ENCODE measurements at regions not wholly inside any gene's neighbourhood (a gene's known extent, or its start where the extent isn't known, plus 50 kb on each side); places are given as distances from the start of the nearest gene placed in this dataset.

DNA sequence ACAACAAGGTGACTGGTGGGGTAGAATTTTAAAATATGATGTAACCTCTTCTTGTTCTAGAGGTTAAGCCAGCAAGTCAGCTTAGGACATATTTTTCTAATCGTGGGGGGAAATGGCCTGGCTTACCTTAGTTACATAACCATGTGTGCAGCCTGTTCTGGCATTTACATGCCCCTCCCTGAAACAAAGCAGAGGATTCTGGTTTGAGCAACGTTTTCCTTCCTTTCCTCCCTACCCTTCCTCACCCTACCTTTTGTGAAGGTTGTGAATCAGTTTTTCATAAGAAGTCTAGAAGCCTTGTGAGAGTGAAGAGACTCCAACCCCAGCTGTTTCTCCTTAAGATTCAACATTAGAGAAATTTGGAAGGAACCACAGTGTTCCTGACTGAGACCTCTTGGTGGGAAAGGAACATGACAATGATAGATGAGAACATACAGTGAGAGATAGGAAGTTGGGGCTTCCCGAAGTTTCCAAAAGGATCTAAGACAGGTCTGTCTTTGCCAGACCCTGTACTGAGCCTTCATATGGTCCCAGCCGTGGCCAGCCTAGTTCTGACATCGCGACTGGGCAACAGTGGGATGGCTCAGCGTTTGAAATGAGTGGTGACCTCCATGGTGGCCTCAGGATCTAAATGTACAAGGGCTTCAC is 365.2 kb downstream of the SPATA31D1 start:
- no peak overlapping the region for H3K4me2 ChIP-seq (ENCODE audit: low read depth, low read length, poor library complexity, severe bottlenecking)
- no peaks in the 10 kb centered on the region for H3K9me2 ChIP-seq (replicated peaks; ENCODE audit: insufficient read depth, low read length)
- no peaks in the 10 kb centered on the region for H3K79me2 ChIP-seq (ENCODE audit: low read length)
- H3K4me3 ChIP-seq (ENCODE audit: low read length) = no peak overlapping the region
- H3K36me3 ChIP-seq (ENCODE audit: insufficient read depth, low read length) = no peaks in the 10 kb centered on the region
- peaks cover 42% of the 10 kb centered on the region for H3K9me3 ChIP-seq (ENCODE audit: low read length)
- H3K27me3 ChIP-seq (ENCODE audit: low read length) = no peaks in the 10 kb centered on the region
- no peaks in the 10 kb centered on the region for H4K20me1 ChIP-seq (ENCODE audit: insufficient read depth, low read depth, low read length)
- H3K9ac ChIP-seq (ENCODE audit: low read length) = no peak overlapping the region
- no peak overlapping the region for H2AFZ ChIP-seq (ENCODE audit: low read length)
- no peak for DNase-seq
- no peak overlapping the region for H3K27ac ChIP-seq (ENCODE audit: low read length)
- H3K4me1 ChIP-seq (ENCODE audit: low read length) = no peaks in the 10 kb centered on the region

DNA sequence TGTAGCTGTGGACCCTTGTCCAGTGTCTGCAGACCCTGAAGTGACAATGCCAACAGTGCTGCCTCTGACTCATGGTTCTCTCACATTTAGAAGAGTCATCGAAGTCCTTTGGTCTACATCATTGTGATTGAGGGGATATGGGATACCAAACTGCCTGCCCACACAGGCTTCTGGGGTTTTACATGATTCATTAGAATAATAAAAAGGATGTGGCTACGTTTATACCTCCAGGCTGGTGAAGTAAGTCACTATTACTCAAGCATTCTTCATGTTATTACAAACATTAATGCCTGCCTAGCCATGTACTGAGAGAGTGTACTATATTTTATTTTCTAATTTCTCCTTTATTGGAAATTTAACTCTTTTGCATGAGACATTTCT is 365.7 kb downstream of the SPATA31D1 start:
- H3K27ac ChIP-seq (ENCODE audit: low read length) = no peak overlapping the region
- no peaks in the 10 kb centered on the region for H3K4me1 ChIP-seq (ENCODE audit: low read length)
- no peak overlapping the region for H3K4me2 ChIP-seq (ENCODE audit: low read depth, low read length, poor library complexity, severe bottlenecking)
- no peaks in the 10 kb centered on the region for H3K36me3 ChIP-seq (ENCODE audit: insufficient read depth, low read length)
- no peak overlapping the region for H2AFZ ChIP-seq (ENCODE audit: low read length)
- no peak overlapping the region for H3K4me3 ChIP-seq (ENCODE audit: low read length)
- no peaks in the 10 kb centered on the region for H3K27me3 ChIP-seq (ENCODE audit: low read length)
- H3K9me2 ChIP-seq (replicated peaks; ENCODE audit: insufficient read depth, low read length) = no peaks in the 10 kb centered on the region
- no peaks in the 10 kb centered on the region for H4K20me1 ChIP-seq (ENCODE audit: insufficient read depth, low read depth, low read length)
- no peak overlapping the region for H3K9ac ChIP-seq (ENCODE audit: low read length)
- no peaks in the 10 kb centered on the region for H3K79me2 ChIP-seq (ENCODE audit: low read length)
- H3K9me3 ChIP-seq (ENCODE audit: low read length) = peaks cover 46% of the 10 kb centered on the region
- DNase-seq = no peak

DNA sequence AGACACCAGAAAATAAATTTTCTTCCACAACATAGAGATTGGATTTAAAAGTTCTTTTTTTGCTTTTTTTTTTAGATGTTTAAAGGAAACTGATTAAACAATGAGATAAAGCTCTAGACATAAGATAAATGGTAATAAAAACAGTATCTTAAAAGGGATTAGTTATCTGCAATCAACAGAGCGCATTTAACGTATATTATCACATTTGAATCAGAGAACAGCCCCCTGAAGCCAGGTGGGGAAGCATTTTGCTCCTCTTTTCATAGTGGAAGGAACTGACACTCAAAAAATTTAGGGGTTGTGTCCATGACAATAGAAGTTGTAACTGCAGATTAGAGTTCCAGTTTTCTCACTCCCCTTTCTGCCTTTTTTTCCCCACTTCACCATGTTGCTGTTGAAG is 367.6 kb downstream of the SPATA31D1 start:
- H3K36me3 ChIP-seq (ENCODE audit: insufficient read depth, low read length) = no peaks in the 10 kb centered on the region
- no peak overlapping the region for H3K27ac ChIP-seq (ENCODE audit: low read length)
- H3K4me1 ChIP-seq (ENCODE audit: low read length) = no peaks in the 10 kb centered on the region
- H3K4me3 ChIP-seq (ENCODE audit: low read length) = no peak overlapping the region
- H3K27me3 ChIP-seq (ENCODE audit: low read length) = no peaks in the 10 kb centered on the region
- H3K9me3 ChIP-seq (ENCODE audit: low read length) = peaks cover 42% of the 10 kb centered on the region
- H3K9me2 ChIP-seq (replicated peaks; ENCODE audit: insufficient read depth, low read length) = no peaks in the 10 kb centered on the region
- no peak overlapping the region for H3K4me2 ChIP-seq (ENCODE audit: low read depth, low read length, poor library complexity, severe bottlenecking)
- H3K9ac ChIP-seq (ENCODE audit: low read length) = no peak overlapping the region
- DNase-seq = no peak
- no peak overlapping the region for H2AFZ ChIP-seq (ENCODE audit: low read length)
- H4K20me1 ChIP-seq (ENCODE audit: insufficient read depth, low read depth, low read length) = no peaks in the 10 kb centered on the region
- H3K79me2 ChIP-seq (ENCODE audit: low read length) = no peaks in the 10 kb centered on the region

DNA sequence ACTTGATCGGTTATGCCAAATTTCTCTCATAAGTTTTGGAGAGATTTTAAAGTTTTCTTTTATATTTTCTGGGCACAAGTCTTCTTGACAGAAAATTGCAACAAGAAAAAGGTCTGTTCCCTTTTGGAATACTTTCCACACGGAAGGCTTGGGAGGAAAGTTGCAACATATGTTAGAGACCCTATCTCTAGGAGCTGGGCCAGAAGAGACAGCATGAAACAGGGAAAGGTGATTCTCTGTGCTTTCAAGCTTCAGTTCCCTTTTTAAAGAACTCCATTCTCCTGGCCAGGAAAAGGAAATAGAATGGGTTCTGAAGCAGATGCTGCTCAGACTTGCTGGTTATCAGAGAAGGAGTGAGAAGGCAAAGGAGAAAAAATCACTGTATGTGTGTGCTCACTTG is 368.3 kb downstream of the SPATA31D1 start:
- Histone ChIP-seq H3K9me3 (ENCODE audit: low read length) (peaks cover 42% of the 10 kb centered on the region), H2AFZ (ENCODE audit: low read length) (no peak overlapping the region), H3K4me2 (ENCODE audit: low read depth, low read length, poor library complexity, severe bottlenecking) (no peak overlapping the region), H4K20me1 (ENCODE audit: insufficient read depth, low read depth, low read length) (no peaks in the 10 kb centered on the region), H3K36me3 (ENCODE audit: insufficient read depth, low read length) (no peaks in the 10 kb centered on the region), H3K27me3 (ENCODE audit: low read length) (no peaks in the 10 kb centered on the region), H3K4me3 (ENCODE audit: low read length) (no peak overlapping the region), H3K27ac (ENCODE audit: low read length) (no peak overlapping the region), H3K9me2 (replicated peaks; ENCODE audit: insufficient read depth, low read length) (no peaks in the 10 kb centered on the region), H3K79me2 (ENCODE audit: low read length) (no peaks in the 10 kb centered on the region), H3K4me1 (ENCODE audit: low read length) (no peaks in the 10 kb centered on the region), H3K9ac (ENCODE audit: low read length) (no peak overlapping the region)
- no peak for DNase-seq

DNA sequence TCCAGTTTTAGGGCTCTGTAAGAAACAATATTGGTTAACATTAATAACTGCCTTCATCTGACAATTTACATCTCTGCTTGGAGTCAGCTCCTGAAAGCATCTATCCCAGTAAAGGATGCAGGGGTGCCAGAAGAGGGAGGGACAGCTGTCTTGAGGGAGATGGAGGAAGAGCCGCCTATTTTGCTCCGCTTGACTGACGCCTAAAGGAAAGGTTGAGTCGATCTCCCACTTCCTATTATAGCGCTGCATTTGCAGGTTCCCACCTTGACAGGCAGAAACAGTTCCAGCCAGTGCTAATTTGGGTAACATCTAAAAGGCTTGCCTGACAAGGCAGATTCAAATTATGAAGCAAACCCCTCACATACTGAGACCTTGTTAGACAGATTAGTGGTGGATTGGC is 374.6 kb downstream of the SPATA31D1 start:
- H3K9me2 ChIP-seq (replicated peaks; ENCODE audit: insufficient read depth, low read length) = no peaks in the 10 kb centered on the region
- H3K9me3 ChIP-seq (ENCODE audit: low read length) = peaks cover 40% of the 10 kb centered on the region
- no peaks in the 10 kb centered on the region for H4K20me1 ChIP-seq (ENCODE audit: insufficient read depth, low read depth, low read length)
- no peak for DNase-seq
- no peak overlapping the region for H3K9ac ChIP-seq (ENCODE audit: low read length)
- no peak overlapping the region for H2AFZ ChIP-seq (ENCODE audit: low read length)
- no peaks in the 10 kb centered on the region for H3K36me3 ChIP-seq (ENCODE audit: insufficient read depth, low read length)
- H3K4me3 ChIP-seq (ENCODE audit: low read length) = no peak overlapping the region
- H3K27me3 ChIP-seq (ENCODE audit: low read length) = no peaks in the 10 kb centered on the region
- H3K27ac ChIP-seq (ENCODE audit: low read length) = no peak overlapping the region
- no peaks in the 10 kb centered on the region for H3K79me2 ChIP-seq (ENCODE audit: low read length)
- H3K4me2 ChIP-seq (ENCODE audit: low read depth, low read length, poor library complexity, severe bottlenecking) = no peak overlapping the region
- H3K4me1 ChIP-seq (ENCODE audit: low read length) = no peaks in the 10 kb centered on the region

DNA sequence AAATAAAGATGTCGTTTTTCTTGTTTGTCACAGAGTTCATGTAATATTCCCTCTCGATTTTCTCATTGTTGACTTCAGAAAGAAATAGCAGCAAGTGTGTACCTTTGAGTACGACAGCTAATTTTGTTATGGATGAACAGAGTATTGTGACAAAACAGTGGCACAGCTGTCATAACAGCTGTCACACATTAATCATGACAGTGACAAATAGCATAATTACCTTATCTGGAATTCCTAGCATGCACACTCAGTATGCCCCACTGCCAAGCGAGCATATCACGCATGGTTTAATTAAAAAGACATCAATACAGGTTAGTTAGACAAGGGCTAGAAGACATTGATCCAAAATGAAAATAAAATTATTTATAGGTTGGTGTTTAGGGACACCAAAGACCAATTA is 375.1 kb downstream of the SPATA31D1 start:
- Histone ChIP-seq H3K9me2 (replicated peaks; ENCODE audit: insufficient read depth, low read length) (no peaks in the 10 kb centered on the region), H3K27me3 (ENCODE audit: low read length) (no peaks in the 10 kb centered on the region), H3K9me3 (ENCODE audit: low read length) (peaks cover 36% of the 10 kb centered on the region)

DNA sequence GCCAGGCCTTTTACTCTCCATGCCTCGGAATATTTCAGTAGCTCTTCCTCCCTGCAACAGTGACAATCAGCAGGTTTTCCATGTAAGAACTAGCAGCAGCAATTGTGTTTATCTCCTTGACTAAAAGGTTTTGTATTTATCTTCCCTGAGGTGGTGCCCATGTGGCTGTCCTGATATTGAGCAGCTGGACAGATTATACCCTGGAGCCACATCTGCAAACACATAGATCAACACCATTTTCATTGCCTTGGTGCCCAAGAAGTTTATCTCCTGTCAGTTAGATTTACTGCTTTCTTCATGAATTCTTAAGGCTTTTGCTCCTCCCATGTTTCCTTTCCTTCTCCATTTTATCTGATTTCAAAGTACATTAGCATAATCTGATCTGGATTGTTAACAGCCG is 378.4 kb downstream of the SPATA31D1 start:
- no peak for DNase-seq
- Histone ChIP-seq H3K9ac (ENCODE audit: low read length) (no peak overlapping the region), H3K79me2 (ENCODE audit: low read length) (no peaks in the 10 kb centered on the region), H3K27me3 (ENCODE audit: low read length) (no peaks in the 10 kb centered on the region), H3K9me3 (ENCODE audit: low read length) (peaks cover 47% of the 10 kb centered on the region), H3K27ac (ENCODE audit: low read length) (no peak overlapping the region), H4K20me1 (ENCODE audit: insufficient read depth, low read depth, low read length) (no peaks in the 10 kb centered on the region), H3K36me3 (ENCODE audit: insufficient read depth, low read length) (no peaks in the 10 kb centered on the region), H3K4me3 (ENCODE audit: low read length) (no peak overlapping the region), H3K4me1 (ENCODE audit: low read length) (no peaks in the 10 kb centered on the region), H3K4me2 (ENCODE audit: low read depth, low read length, poor library complexity, severe bottlenecking) (no peak overlapping the region), H2AFZ (ENCODE audit: low read length) (no peak overlapping the region), H3K9me2 (replicated peaks; ENCODE audit: insufficient read depth, low read length) (no peaks in the 10 kb centered on the region)

More for the DNA sequence above, 375.1 kb downstream of the SPATA31D1 start:
- H3K4me1 ChIP-seq (ENCODE audit: low read length) = no peaks in the 10 kb centered on the region
- no peak overlapping the region for H3K27ac ChIP-seq (ENCODE audit: low read length)
- H3K4me3 ChIP-seq (ENCODE audit: low read length) = no peak overlapping the region
- no peaks in the 10 kb centered on the region for H3K36me3 ChIP-seq (ENCODE audit: insufficient read depth, low read length)
- no peaks in the 10 kb centered on the region for H3K79me2 ChIP-seq (ENCODE audit: low read length)
- no peak for DNase-seq
- no peaks in the 10 kb centered on the region for H4K20me1 ChIP-seq (ENCODE audit: insufficient read depth, low read depth, low read length)
- H2AFZ ChIP-seq (ENCODE audit: low read length) = no peak overlapping the region
- no peak overlapping the region for H3K9ac ChIP-seq (ENCODE audit: low read length)
- no peak overlapping the region for H3K4me2 ChIP-seq (ENCODE audit: low read depth, low read length, poor library complexity, severe bottlenecking)

DNA sequence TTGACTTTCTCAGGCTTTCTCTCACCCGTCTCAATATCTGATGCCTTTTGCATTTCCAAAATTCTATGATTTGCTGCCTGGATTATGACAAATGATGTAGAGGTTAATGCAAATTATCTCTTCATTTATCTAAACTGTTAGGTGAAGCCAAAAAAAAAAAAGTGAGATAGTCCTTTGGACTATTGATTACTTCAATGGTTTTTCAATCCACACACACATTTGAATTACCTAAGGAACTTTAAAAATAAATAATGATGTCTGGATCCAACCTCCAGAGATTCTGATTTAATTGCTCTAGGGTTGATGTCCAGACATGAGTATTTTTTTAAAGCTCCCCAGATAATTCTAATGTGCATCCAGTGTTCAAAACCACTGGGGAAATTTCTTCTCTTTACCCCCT is 379.4 kb downstream of the SPATA31D1 start:
- Histone ChIP-seq H3K9ac (ENCODE audit: low read length) (no peak overlapping the region), H3K4me3 (ENCODE audit: low read length) (no peak overlapping the region), H3K36me3 (ENCODE audit: insufficient read depth, low read length) (no peaks in the 10 kb centered on the region), H3K9me2 (replicated peaks; ENCODE audit: insufficient read depth, low read length) (no peaks in the 10 kb centered on the region), H3K79me2 (ENCODE audit: low read length) (no peaks in the 10 kb centered on the region), H3K27me3 (ENCODE audit: low read length) (no peaks in the 10 kb centered on the region), H4K20me1 (ENCODE audit: insufficient read depth, low read depth, low read length) (no peaks in the 10 kb centered on the region), H3K4me1 (ENCODE audit: low read length) (no peaks in the 10 kb centered on the region), H3K4me2 (ENCODE audit: low read depth, low read length, poor library complexity, severe bottlenecking) (no peak overlapping the region), H3K27ac (ENCODE audit: low read length) (no peak overlapping the region), H3K9me3 (ENCODE audit: low read length) (peaks cover 50% of the 10 kb centered on the region), H2AFZ (ENCODE audit: low read length) (no peak overlapping the region)
- no peak for DNase-seq

Data from Karpas-422 (cell line).